Occipital lobe (tissue), 1 donor: ENCODE measurements at regions not wholly inside any gene's neighbourhood (a gene's known extent, or its start where the extent isn't known, plus 50 kb on each side); places are given as distances from the start of the nearest gene placed in this dataset.
"Not testable (repeated sequence)": the region's sequence is repeated elsewhere in the genome, so short reads cannot be mapped to it uniquely, and the experiment has no call there.

Experiments used
- DNase-seq: peaks from one replicate; lab custom pipeline; 2025; lab: John Stamatoyannopoulos, UW

- DNase-seq: no peak
These were observed 93.7 kb downstream of the OAT start for GRCh38 chr10:124324856-124325632.

- DNase-seq: no peak
These were observed 94.3 kb downstream of the OAT start for GRCh38 chr10:124324451-124324850.

GRCh38 chr10:124323806-124324205 lies 94.9 kb downstream of the OAT start:
- DNase-seq: no peak

GRCh38 chr10:124323111-124323725 lies 95.5 kb downstream of the OAT start:
- DNase-seq: no peak

GRCh38 chr10:124322191-124322980 lies 96.3 kb downstream of the OAT start:
- no peak for DNase-seq

- DNase-seq: no peak
These were observed 97.2 kb downstream of the OAT start for GRCh38 chr10:124321433-124322089.

DNA sequence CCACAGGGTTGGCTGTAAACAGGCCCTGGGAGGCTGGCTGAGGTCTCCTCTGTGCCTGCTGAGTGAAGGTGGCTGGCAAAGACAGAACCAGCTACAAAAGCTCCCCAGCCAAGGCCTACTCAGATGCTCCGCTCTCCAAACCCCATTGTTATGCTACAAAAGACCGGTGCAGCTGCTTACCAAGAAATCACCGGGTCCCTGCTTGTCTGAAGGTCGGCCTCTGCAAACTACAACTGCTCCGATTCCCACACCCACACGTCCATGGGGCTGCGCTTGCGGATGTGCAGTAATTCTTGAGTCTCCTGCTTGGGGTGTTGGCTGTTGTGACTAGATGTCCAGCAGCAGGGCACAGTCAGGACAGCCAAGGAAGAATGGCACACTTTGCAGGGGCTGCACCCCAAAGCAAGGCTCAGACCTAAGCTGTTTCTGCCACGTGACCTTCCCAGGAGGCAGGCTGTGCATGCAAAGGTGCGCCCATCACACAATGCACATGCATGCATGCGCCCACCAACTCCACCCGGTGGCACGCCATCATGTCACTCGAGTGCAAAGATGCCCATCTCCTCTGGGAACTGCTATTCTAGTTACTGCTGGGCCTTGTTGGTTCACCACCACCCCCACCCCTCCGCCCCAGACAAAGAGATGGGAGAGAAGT lies 97.8 kb downstream of the OAT start:
- DNase-seq: no peak

GRCh38 chr10:124319926-124320391 lies 98.8 kb downstream of the OAT start:
- no peak for DNase-seq

GRCh38 chr10:124319520-124319919 lies 99.2 kb downstream of the OAT start:
- DNase-seq: not testable (repeated sequence)

DNA sequence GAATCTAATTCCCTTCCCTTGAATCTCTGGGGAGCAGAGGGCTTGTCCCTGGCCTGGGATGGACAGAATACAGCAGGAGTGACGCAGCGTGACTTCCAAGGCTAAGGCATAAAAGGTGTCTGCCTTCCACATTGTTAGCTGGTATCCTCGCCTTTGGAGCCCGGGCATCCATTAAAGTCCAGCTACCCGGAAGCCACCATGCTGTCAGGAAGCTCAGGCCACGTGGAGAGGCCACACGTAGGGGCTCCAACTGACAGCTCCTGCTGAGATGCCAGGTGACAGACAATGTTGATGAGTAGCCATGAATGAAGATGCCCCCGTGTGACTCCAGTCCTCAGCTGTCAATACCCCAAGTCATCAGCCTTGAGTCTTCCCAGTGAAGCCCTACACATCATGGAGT lies 99.9 kb downstream of the OAT start:
- no peak for DNase-seq

DNA sequence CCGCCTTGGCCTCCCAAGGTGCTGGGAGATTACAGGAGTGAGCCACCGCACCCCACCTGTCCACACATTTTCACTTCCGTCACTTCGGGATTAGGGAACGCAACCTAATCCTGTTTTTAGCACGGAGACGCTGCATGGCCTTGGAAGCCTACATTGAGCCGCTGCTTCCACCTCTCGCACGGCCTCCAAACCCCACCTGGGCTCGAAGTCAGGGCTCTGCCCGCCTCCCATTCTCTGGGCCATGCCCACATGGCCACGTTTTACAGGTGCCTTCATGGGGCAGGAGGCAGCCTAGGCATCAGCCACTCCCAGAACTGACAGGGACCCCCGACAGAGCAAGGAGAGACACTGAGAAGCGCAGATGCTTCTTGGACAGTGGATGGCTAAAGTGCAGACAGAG lies 100.6 kb downstream of the OAT start:
- no peak for DNase-seq

DNA sequence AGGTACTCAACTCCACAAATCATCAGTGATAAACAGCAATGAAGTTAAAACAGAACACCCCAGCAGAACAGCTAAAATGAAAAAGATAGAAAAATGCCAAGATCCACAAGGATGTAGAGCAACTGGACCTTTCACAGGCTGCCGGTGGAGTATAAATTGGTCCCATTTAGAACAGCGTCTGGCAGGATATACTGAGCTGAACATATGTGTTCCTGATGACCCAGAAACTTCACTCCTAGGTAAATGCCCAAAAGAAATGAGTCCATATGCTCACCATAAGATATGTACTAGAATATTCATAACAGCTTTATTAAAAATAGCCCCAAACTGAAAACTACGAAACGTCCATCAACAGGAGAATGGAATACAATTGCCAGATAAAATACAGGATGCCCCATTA lies 102.4 kb downstream of the OAT start:
- no peak for DNase-seq

GRCh38 chr10:124315591-124316270 lies 103.0 kb downstream of the OAT start:
- DNase-seq: no peak

DNA sequence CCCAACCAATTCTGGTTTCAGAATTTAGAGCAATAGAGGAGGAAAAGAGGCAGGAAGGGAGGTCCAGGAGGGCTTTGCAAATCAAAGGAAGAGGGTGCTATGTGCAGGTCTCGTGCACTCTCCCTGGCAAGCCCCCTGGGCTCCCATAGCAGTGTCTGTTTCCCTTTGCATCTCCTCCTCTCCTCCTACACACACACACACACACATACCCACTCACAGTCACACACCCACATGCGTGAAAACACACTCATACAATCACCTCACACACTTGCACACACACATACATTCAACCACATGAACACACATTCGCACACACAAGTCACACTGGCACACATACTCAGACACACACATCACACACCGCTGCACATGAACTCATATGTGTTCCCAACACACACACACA lies 105.3 kb downstream of the OAT start:
- no peak for DNase-seq

DNA sequence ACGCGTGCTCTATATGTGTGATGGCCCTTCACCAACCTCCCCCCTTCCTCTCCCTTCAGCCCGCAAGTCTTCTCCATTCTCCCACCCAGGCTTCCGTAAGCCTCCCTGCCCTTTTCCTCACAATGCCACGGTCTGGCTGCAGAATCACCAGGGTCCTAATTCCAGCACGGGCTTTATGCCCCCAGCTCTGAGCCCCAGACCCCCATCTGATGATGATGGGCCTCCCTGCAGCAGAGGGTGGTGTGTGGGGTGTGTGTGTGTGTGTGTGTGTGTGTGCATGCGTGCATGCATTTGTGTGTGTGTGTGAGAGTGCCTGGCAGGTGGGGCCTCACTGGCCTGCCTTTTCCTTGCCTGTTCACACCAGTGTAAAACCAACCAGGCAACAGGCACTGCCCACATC lies 109.9 kb downstream of the OAT start:
- DNase-seq: no peak

- DNase-seq: no peak
These were observed 110.6 kb downstream of the OAT start for GRCh38 chr10:124308056-124308645.

GRCh38 chr10:124307591-124307990 lies 111.1 kb downstream of the OAT start:
- no peak for DNase-seq

GRCh38 chr10:124306922-124307371 lies 111.8 kb downstream of the OAT start:
- DNase-seq: no peak

DNA sequence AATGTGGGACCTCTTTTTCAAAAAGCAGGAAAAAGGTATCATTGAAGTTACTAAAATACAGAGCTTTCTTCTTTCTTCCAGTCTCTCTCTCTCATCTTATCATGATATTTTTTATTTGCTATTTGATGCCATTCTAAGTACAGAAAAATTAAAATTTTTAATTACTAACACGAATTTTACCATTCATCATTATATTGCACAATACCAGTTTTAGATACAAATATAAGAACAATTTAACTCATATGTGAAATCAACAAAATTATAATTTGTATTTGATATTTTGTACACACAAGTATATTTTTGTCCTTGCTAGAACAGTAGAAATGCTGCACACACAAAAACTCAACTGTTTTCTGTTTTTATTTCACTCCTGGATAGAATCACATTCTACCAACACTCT lies 112.2 kb downstream of the OAT start:
- no peak for DNase-seq

DNA sequence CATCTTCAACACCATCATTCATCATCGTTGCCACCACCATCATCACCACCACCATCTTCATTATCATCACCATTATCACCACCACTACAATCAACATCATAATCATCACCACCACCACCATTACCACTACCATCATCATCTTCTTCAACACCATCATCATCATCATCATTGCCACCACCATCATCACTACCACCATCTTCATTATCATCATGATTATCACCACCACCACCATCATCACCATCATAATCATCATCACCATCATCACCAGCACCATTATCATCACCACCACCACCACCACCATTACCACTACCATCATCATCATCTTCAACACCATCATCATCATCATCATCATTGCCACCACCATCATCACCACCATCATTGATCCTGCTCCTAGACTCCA lies 112.7 kb downstream of the OAT start:
- DNase-seq: no peak
